IMR-90 (cell line): ENCODE measurements at regions not wholly inside any gene's neighbourhood (a gene's known extent, or its start where the extent isn't known, plus 50 kb on each side); places are given as distances from the start of the nearest gene placed in this dataset.

Experiments
- ATAC-seq: fragments of 200-7000 bp; cut with Tn5 transposase; 2 replicates; pipeline ENCODE4 v1.9.1; 2020; ENCODE audit warnings: low read depth, mild to moderate bottlenecking, moderate library complexity
- BruUV-seq: library from RNA; stranded (reverse); fragments of 400-500 nt; replicated peaks from 2 replicates; lab custom pipeline; 2021; lab: Mats Ljungman, UMichigan
- CTCF ChIA-PET: fragments of 300-600 bp; formaldehyde crosslinking; extraction: SDS; loops from one replicate; lab custom pipeline; 2021; ENCODE audit warnings: antibody characterized with exemption; lab: Yijun Ruan, JAX
- POLR2A ChIA-PET: fragments of 300-600 bp; sonication (Branson Sonifier 250); formaldehyde crosslinking; loops from one replicate; lab custom pipeline; 2022; ENCODE audit warnings: antibody characterized with exemption; ENCODE audit not compliant: unreplicated experiment; lab: Charles Lee
- DNase-seq: peaks from one replicate; pipeline ENCODE4 v3.0.0; 2013
- H2AFZ ChIP-seq: replicated peaks from 2 replicates; pipeline ENCODE3; 2013; ENCODE audit warnings: low read length, mild to moderate bottlenecking; ENCODE audit not compliant: poor library complexity
- H2AK5ac ChIP-seq: 2 replicates; pipeline ENCODE4 v1.6.1; 2013; ENCODE audit warnings: low read depth, low read length, inconsistent platforms
- H2AK9ac ChIP-seq: replicated peaks from 2 replicates; pipeline ENCODE3; 2013; ENCODE audit warnings: mild to moderate bottlenecking, low read depth, low read length, moderate library complexity; ENCODE audit not compliant: poor library complexity
- H2BK120ac ChIP-seq: 2 replicates; pipeline ENCODE4 v1.6.1; 2013; ENCODE audit warnings: low read depth, low read length, inconsistent platforms
- H2BK15ac ChIP-seq: 3 replicates; pipeline ENCODE4 v1.6.1; 2013; ENCODE audit warnings: low read depth, low read length, inconsistent platforms
- H2BK20ac ChIP-seq: 2 replicates; pipeline ENCODE4 v1.6.1; 2013; ENCODE audit warnings: low read depth, mild to moderate bottlenecking, inconsistent platforms, low read length, moderate library complexity
- H2BK5ac ChIP-seq: 2 replicates; pipeline ENCODE4 v1.6.1; 2013; ENCODE audit warnings: mild to moderate bottlenecking, low read depth, low read length, inconsistent platforms; ENCODE audit not compliant: poor library complexity, severe bottlenecking
- H3K14ac ChIP-seq: replicated peaks from 2 replicates; pipeline ENCODE4 v1.6.1; 2013; ENCODE audit warnings: low read depth, low read length, inconsistent platforms
- H3K18ac ChIP-seq: 2 replicates; pipeline ENCODE4 v1.6.1; 2013; ENCODE audit warnings: low read depth, low read length, control low read depth
- H3K23ac ChIP-seq: 2 replicates; pipeline ENCODE4 v1.6.1; 2013; ENCODE audit warnings: low read depth, low read length, inconsistent platforms
- H3K27ac ChIP-seq: 2 replicates; pipeline ENCODE4 v1.5.1; 2013; ENCODE audit warnings: mild to moderate bottlenecking, control low read depth, low read length; ENCODE audit not compliant: insufficient read depth
- H3K27me3 ChIP-seq: 2 replicates; pipeline ENCODE4 v1.6.1; 2013; ENCODE audit warnings: low read length; ENCODE audit not compliant: control insufficient read depth, insufficient read depth
- H3K36me3 ChIP-seq: 2 replicates; pipeline ENCODE4 v1.6.1; 2013; ENCODE audit warnings: low read length, mixed read lengths; ENCODE audit not compliant: control insufficient read depth, insufficient read depth
- H3K4ac ChIP-seq: 2 replicates; pipeline ENCODE4 v1.6.1; 2013; ENCODE audit warnings: low read depth, low read length, inconsistent platforms
- H3K4me1 ChIP-seq: 2 replicates; pipeline ENCODE4 v1.6.1; 2013; ENCODE audit warnings: low read length, mixed read lengths; ENCODE audit not compliant: control insufficient read depth, insufficient read depth
- H3K4me2 ChIP-seq: 2 replicates; pipeline ENCODE4 v1.6.1; 2013; ENCODE audit warnings: low read depth, mild to moderate bottlenecking, control low read depth, low read length, moderate library complexity
- H3K4me3 ChIP-seq: 2 replicates; pipeline ENCODE4 v1.5.1; 2013; ENCODE audit warnings: low read depth, mild to moderate bottlenecking, control low read depth, low read length, moderate library complexity; ENCODE audit not compliant: insufficient read depth
- H3K56ac ChIP-seq: 2 replicates; pipeline ENCODE4 v1.6.1; 2013; ENCODE audit warnings: low read length, inconsistent platforms; ENCODE audit not compliant: insufficient read depth; ENCODE audit errors: extremely low read depth
- H3K79me1 ChIP-seq, 2 experiments: 2 replicates each; pipeline ENCODE4 v1.6.1; 2013; ENCODE audit warnings: low read length in 2 of 2, inconsistent platforms in 1 of 2, low read depth in 1 of 2
- H3K9ac ChIP-seq: 2 replicates; pipeline ENCODE4 v1.6.1; 2013; ENCODE audit warnings: low read depth, low read length, control low read depth
- H3K9me1 ChIP-seq: 2 replicates; pipeline ENCODE4 v1.6.1; 2013; ENCODE audit warnings: low read length, inconsistent platforms; ENCODE audit not compliant: insufficient read depth
- H3K9me3 ChIP-seq: 2 replicates; pipeline ENCODE4 v1.6.1; 2013; ENCODE audit warnings: low read length; ENCODE audit not compliant: control insufficient read depth, insufficient read depth
- H4K20me1 ChIP-seq: 2 replicates; pipeline ENCODE4 v1.6.1; 2013; ENCODE audit warnings: low read length, inconsistent platforms; ENCODE audit not compliant: insufficient read depth
- H4K5ac ChIP-seq: 2 replicates; pipeline ENCODE4 v1.6.1; 2013; ENCODE audit warnings: mild to moderate bottlenecking, low read depth, low read length, control low read depth
- H4K8ac ChIP-seq, 2 experiments: 2 replicates each; pipeline ENCODE4 v1.6.1; 2013; ENCODE audit warnings: low read depth in 2 of 2, low read length in 2 of 2, control low read depth in 1 of 2, inconsistent platforms in 1 of 2
- H4K91ac ChIP-seq: 2 replicates; pipeline ENCODE4 v1.6.1; 2013; ENCODE audit warnings: low read depth, low read length, inconsistent platforms; ENCODE audit not compliant: insufficient read depth
- BHLHE40 ChIP-seq: fragments of 150-350 bp; IDR thresholded peaks from 2 replicates; pipeline ENCODE4 v1.6.1; 2016; ENCODE audit warnings: mild to moderate bottlenecking, low read depth, low read length
- CEBPB ChIP-seq: IDR thresholded peaks from 2 replicates; pipeline ENCODE4 v1.6.1; 2012; ENCODE audit warnings: low read depth, low read length, improper control_type of control experiment
- ELK1 ChIP-seq: fragments of 150-350 bp; IDR thresholded peaks from 2 replicates; pipeline ENCODE4 v1.6.1; 2016; ENCODE audit warnings: low read depth, mild to moderate bottlenecking, low read length, moderate library complexity, borderline replicate concordance
- FOS ChIP-seq: fragments of 150-350 bp; IDR thresholded peaks from 2 replicates; pipeline ENCODE4 v1.6.1; 2016; ENCODE audit warnings: low read depth, low read length
- MAFK ChIP-seq: IDR thresholded peaks from 2 replicates; pipeline ENCODE4 v1.6.1; 2012; ENCODE audit warnings: low read depth, low read length, improper control_type of control experiment
- MXI1 ChIP-seq: IDR thresholded peaks from 2 replicates; pipeline ENCODE4 v1.6.1; 2012; ENCODE audit warnings: low read depth, mild to moderate bottlenecking, low read length, moderate library complexity, borderline replicate concordance
- SMC3 ChIP-seq: fragments of 150-350 bp; IDR thresholded peaks from 2 replicates; pipeline ENCODE4 v1.6.1; 2016; ENCODE audit warnings: low read depth, mild to moderate bottlenecking, antibody characterized with exemption, low read length, moderate library complexity
- whole genome bisulfite sequencing, 2 experiments: methylation state at CpG; one replicate each; pipeline versions ENCODE4 v1.1.5 to v1.1.7; 2013; ENCODE audit warnings: missing lambda C conversion rate in 2 of 2; ENCODE audit not compliant: insufficient read length in 1 of 2; ENCODE audit errors: extremely low coverage in 2 of 2; 5-methylcytosine and 5-hydroxymethylcytosine counted together
- dilution Hi-C: fragments of 300-500 bp; cut with HindIII; formaldehyde crosslinking; loops from one replicate; pipeline ENCODE4 v1.14.3; 2018; ENCODE audit warnings: low sequenced_read_pairs; ENCODE audit not compliant: unreplicated experiment
- in situ Hi-C: fragments of 300-500 bp; cut with MboI; formaldehyde crosslinking; loops from 3 replicates; pipeline ENCODE4 v1.14.3; 2019; ENCODE audit warnings: low sequenced_read_pairs, inconsistent platforms, mixed read lengths
- intact Hi-C: fragments of 100-400 bp; cut with micrococcal nuclease; formaldehyde crosslinking; loops from 2 replicates; pipeline ENCODE4 v1.10.0; 2022

- POLR2A ChIA-PET = no interaction called here
- Histone ChIP-seq H3K23ac (no peak overlapping the region), H3K9ac (no peak overlapping the region), H2BK5ac (no peak overlapping the region), H2BK15ac (no peak overlapping the region), H4K91ac (no peak overlapping the region), H3K9me3 (no peaks in the 10 kb centered on the region), H3K4me1 (0 out of 2 replicates have a peak, but pooled peaks cover 2% of the 10 kb centered on the region), H3K79me1 (no peaks in the 10 kb centered on the region), H2AK5ac (no peak overlapping the region), H3K14ac (no peak overlapping the region), H4K20me1 (no peaks in the 10 kb centered on the region), H2AFZ (no peak overlapping the region), H3K27me3 (no peaks in the 10 kb centered on the region), H3K27ac (no peak overlapping the region), H3K56ac (no peak overlapping the region), H3K18ac (no peak overlapping the region), H2BK120ac (no peak overlapping the region), H3K4ac (no peak overlapping the region), H2BK20ac (no peak overlapping the region), H2AK9ac (no peak overlapping the region), H4K8ac (no peak overlapping the region), H3K9me1 (no peaks in the 10 kb centered on the region), H3K36me3 (no peaks in the 10 kb centered on the region), H4K5ac (no peak overlapping the region), H3K4me3 (no peak overlapping the region), H3K4me2 (no peak overlapping the region)
- no TSS peak for BruUV-seq
- dilution Hi-C loops (no loop called here), in situ Hi-C loops (no loop called here), intact Hi-C loops (no loop called here)
- WGBS, 2 experiments = 90 to 100% methylated on average over 1 to 2 of the region's 6 CpGs
- DNase-seq = no peak
- no peak for ATAC-seq
- no peak for TF ChIP-seq MXI1
- TF ChIP-seq SMC3 = no peak
- no peak for TF ChIP-seq ELK1
- TF ChIP-seq FOS = no peak
- no peak for TF ChIP-seq CEBPB
- no peak for TF ChIP-seq BHLHE40
- no peak for TF ChIP-seq MAFK
- CTCF ChIA-PET = interaction anchor here (0.8 kb wide), 1 partner anchor 14 kb away, joined by 3 read pairs; no protein-coding TSS in a partner anchor
Measured at GRCh38 chr3:170778240-170779217, 91.5 kb downstream of the RPL22L1 start.
